ENCODE measurements at regions not wholly inside any gene's neighbourhood (a gene's known extent, or its start where the extent isn't known, plus 50 kb on each side); places are given as distances from the start of the nearest gene placed in this dataset.
A peak's percentile ranks its signal among the peaks of the same experiment; 100 is the strongest.
"Not testable (repeated sequence)": the region's sequence is repeated elsewhere in the genome, so short reads cannot be mapped to it uniquely, and the experiment has no call there.

DNA sequence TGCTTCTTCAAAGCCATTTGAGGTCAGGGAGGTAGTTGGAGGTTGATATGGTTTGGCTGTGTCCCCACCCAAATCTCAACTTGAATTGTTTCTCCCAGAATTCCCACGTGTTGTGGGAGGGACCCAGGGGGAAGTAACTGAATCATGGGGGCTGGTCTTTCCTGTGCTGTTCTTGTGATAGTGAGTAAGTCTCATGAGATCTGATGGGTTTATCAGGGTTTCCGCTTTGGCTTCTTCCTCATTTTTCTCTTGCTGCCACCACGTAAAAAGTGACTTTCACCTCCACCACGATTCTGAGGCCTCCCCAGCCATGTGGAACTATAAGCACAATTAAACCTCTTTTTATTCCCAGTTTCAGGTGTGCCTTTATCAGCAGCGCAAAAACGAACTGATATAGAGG, 62.5 kb upstream of the NFE2L3 start:
- not testable (repeated sequence) for H3K27ac ChIP-seq; ATAC-seq (replicated peaks in 6 of 8); H3K4me1 ChIP-seq (replicated peaks in 1 of 2); H3K4me3 ChIP-seq
- in situ Hi-C loops (cut with MboI; ENCODE audit: low pct_unique_long_range_greater_than_20kb in 2 of 9, low sequenced_read_pairs in 9 of 9, unreplicated experiment in 9 of 9) = loop anchor here in 6 of 9 experiments (25.0 kb wide), 3 partner anchors 98 to 548 kb away; no protein-coding TSS in a partner anchor
- WGBS, 10 experiments = 17 to 100% (median 77%) methylated on average over 1 to 5 of the region's 6 CpGs; no CpG with 5 or more reads in 3 of the 10 experiments

DNA sequence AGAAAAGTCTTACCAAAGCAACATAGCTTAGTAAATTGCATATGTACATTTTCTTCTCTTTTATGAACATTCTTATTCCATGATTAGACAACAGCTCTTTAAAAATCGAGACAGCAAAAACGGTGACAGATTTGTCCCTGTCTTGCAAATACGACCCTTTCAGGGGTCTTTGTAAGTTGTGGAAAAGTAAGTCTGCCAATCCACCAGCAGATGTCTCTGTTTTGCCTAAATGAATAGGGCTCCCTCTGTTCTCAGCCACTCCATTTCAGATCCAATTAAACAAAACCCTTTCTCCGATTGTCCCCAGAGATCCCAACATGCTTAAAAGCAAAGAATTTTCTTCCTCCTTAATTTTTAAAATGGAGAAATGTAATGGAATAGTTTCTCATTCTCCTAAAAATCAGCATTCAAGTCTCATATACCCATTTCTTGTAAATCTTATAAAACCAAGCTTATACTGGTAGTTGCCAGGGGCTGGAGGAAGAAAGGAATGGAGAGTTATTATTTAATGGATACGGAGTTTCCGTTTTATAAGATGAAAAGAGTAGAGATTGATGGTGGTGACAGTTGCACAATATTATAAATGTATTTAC, 61.0 kb upstream of the NFE2L3 start:
- in situ Hi-C loops (cut with MboI; ENCODE audit: low pct_unique_long_range_greater_than_20kb in 2 of 9, low sequenced_read_pairs in 9 of 9, unreplicated experiment in 9 of 9) = loop anchor here in 7 of 9 experiments (5.0 to 25.0 kb wide), 5 partner anchors 91 to 546 kb away; no protein-coding TSS in a partner anchor
- peak in 7 of 8 experiments; percentile 49 to 89 (median 71) for ATAC-seq (replicated peaks in 6 of 8)
- 2 to 60% (median 13%) methylated on average over 1 to 6 of the region's 6 CpGs for WGBS, 10 experiments
- H3K27ac ChIP-seq = no peak overlapping the region
- no peak overlapping the region for H3K4me3 ChIP-seq
- no peaks in the 10 kb centered on the region for H3K4me1 ChIP-seq (replicated peaks in 1 of 2)

DNA sequence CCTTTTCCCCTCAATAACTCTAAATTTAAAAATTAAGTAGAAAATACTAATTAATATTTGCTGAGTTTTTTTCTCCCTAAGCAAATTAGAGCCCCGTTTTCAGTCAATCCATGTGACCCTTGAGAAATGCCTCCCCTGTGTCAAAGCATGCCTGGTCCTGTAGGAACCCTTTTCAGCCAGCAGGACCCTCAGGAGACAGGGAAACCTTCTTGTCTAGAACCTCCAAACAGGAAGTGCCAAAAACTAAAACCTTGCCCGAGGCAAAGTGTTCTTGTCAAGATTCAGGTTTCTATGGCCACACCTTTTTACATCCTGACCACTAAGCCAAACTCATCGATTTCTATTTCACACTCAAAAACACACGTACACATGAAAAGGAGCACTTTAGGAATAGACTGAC, 60.1 kb upstream of the NFE2L3 start:
- 0 to 100% (median 57%) methylated on average over 1 to 4 of the region's 4 CpGs; no CpG with 5 or more reads in 1 of the 10 experiments for WGBS, 10 experiments
- peak in 1 of 8 experiments; percentile 47 for ATAC-seq (replicated peaks in 6 of 8)
- in situ Hi-C loops (cut with MboI; ENCODE audit: low pct_unique_long_range_greater_than_20kb in 2 of 9, low sequenced_read_pairs in 9 of 9, unreplicated experiment in 9 of 9) = loop anchor here in 7 of 9 experiments (5.0 to 25.0 kb wide), 5 partner anchors 90 to 545 kb away; no protein-coding TSS in a partner anchor
- no peaks in the 10 kb centered on the region for H3K4me1 ChIP-seq (replicated peaks in 1 of 2)
- H3K4me3 ChIP-seq = no peak overlapping the region
- H3K27ac ChIP-seq = no peak overlapping the region

DNA sequence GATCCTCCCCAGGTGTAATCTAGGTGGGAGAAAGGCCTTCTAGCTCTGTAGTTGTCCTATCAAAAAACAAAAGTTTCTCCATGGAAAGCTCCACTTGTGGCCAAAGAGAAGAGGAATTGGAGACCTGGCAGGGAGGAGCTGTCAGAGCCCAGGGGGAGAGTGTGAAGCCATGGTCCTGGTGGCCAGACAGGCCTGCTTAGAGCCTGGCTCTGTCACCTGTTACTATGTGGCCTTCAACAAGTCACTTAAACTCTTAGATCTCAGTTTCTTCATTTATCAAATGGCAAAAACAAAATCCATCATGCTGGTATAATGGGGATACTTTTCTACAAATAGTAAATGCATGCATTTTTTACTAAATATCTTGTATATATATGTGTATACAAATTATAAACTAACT, 59.0 kb upstream of the NFE2L3 start:
- H3K4me3 ChIP-seq = no peak overlapping the region
- ATAC-seq (replicated peaks in 6 of 8) = no peak
- in situ Hi-C loops (cut with MboI; ENCODE audit: low pct_unique_long_range_greater_than_20kb in 2 of 9, low sequenced_read_pairs in 9 of 9, unreplicated experiment in 9 of 9) = loop anchor here in 7 of 9 experiments (5.0 to 25.0 kb wide), 5 partner anchors 89 to 544 kb away; no protein-coding TSS in a partner anchor

DNA sequence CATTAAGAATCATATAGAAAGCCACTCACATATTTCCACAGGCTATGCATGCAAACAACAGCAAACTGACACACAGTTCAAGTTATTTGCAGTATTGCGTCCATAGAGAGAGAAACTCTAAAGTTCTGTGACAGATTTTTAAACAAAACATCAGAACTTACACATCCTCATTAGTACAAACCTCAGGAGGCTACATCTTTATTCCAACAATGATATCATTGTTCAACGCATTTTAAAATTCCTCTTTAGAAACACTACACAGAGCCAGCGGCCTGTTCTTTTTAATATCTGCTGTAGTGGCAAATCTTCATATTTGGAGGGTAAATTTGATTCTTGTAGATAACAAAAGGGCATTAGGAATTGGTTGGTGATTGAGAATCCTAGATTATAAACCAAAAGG, 55.9 kb upstream of the NFE2L3 start:
- WGBS, 10 experiments = 58 to 100% (median 86%) methylated on average over 1 to 3 of the region's 3 CpGs; no CpG with 5 or more reads in 1 of the 10 experiments
- no peak overlapping the region for H3K4me3 ChIP-seq
- H3K4me1 ChIP-seq (replicated peaks in 1 of 2) = no peaks in the 10 kb centered on the region
- ATAC-seq (replicated peaks in 6 of 8) = no peak
- in situ Hi-C loops (cut with MboI; ENCODE audit: low pct_unique_long_range_greater_than_20kb in 2 of 9, low sequenced_read_pairs in 9 of 9, unreplicated experiment in 9 of 9) = loop anchor here in 7 of 9 experiments (10.0 to 25.0 kb wide), 4 partner anchors 91 to 541 kb away; no protein-coding TSS in a partner anchor
- no peak overlapping the region for H3K27ac ChIP-seq

More for the DNA sequence above, 59.0 kb upstream of the NFE2L3 start:
- Histone ChIP-seq H3K27ac (no peak overlapping the region), H3K4me1 (replicated peaks in 1 of 2) (no peaks in the 10 kb centered on the region)

DNA sequence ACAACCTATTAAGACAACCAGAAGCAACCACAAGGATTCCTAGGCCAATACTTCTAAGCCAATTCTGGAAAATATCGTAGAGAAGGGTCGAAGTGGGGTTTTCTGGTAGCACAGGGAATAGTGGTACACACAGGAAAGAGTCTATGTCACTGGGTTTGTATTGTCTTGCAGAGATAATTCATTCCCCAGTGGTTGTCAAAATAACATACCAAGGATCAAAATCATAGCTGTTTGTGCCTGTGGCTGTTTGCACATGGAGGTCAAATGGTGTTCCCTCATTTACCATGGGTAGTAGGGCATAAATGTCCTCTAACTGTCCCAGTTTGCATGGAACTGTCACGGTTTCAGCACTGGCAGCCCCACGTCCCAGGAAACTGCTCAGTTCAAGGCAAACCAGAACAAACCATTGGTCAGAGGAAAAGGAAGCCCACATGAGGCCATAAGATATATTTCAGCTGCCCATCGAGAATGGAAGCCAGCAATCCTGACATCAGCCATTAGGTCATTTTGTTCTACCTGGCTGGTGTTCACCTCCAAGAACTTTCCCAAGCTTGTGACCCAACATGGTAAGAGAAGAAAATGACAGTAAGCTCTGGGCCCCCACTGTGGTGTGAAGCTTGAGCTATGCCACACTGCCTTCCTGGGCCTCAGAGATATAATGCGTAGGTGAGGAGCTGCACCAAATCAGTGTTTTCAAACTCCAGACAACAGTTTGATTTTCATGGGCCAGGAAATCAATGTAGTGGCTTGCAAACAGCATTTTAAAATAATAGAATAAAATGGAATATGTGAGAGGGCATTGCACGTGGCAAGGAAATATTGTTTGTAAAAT, 53.9 kb upstream of the NFE2L3 start:
- Histone ChIP-seq H3K4me3 (no peak overlapping the region), H3K4me1 (replicated peaks in 1 of 2) (peaks cover 7 to 10% of the 10 kb centered on the region in 2 donors), H3K27ac (no peak overlapping the region)
- 51 to 100% (median 61%) methylated on average over 1 to 7 of the region's 7 CpGs; no CpG with 5 or more reads in 1 of the 10 experiments for WGBS, 10 experiments
- ATAC-seq (replicated peaks in 6 of 8) = no peak
- in situ Hi-C loops (cut with MboI; ENCODE audit: low pct_unique_long_range_greater_than_20kb in 2 of 9, low sequenced_read_pairs in 9 of 9, unreplicated experiment in 9 of 9) = loop anchor here in 7 of 9 experiments (10.0 to 25.0 kb wide), 4 partner anchors 89 to 539 kb away; no protein-coding TSS in a partner anchor

DNA sequence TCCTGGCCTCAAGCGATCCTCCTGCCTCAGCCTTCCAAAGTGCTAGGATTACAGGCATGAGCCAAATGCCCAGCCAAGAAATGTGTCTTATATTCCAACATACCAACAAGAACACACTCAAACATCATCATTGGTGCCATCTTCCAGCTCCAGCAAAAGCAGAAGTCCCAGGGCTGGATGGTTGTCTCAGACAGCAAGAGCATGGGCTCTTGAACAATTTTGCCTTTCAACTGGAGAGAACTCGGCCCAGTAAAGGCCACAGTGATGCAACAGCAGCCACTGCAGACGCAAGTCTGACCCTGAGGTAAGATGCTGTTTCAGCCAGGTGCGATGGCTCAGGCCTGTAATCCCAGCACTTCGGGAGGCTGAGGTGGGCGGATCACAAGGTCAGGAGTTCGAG, 52.8 kb upstream of the NFE2L3 start:
- no peak overlapping the region for H3K4me3 ChIP-seq
- in situ Hi-C loops (cut with MboI; ENCODE audit: low pct_unique_long_range_greater_than_20kb in 2 of 9, low sequenced_read_pairs in 9 of 9, unreplicated experiment in 9 of 9) = loop anchor here in 7 of 9 experiments (10.0 to 25.0 kb wide), 4 partner anchors 88 to 538 kb away; no protein-coding TSS in a partner anchor
- no peak overlapping the region for H3K27ac ChIP-seq
- no peak for ATAC-seq (replicated peaks in 6 of 8)
- WGBS, 10 experiments = 36 to 100% (median 93%) methylated on average over 1 to 7 of the region's 7 CpGs; no CpG with 5 or more reads in 5 of the 10 experiments
- H3K4me1 ChIP-seq (replicated peaks in 1 of 2) = peaks cover 7 to 10% of the 10 kb centered on the region in 2 donors

DNA sequence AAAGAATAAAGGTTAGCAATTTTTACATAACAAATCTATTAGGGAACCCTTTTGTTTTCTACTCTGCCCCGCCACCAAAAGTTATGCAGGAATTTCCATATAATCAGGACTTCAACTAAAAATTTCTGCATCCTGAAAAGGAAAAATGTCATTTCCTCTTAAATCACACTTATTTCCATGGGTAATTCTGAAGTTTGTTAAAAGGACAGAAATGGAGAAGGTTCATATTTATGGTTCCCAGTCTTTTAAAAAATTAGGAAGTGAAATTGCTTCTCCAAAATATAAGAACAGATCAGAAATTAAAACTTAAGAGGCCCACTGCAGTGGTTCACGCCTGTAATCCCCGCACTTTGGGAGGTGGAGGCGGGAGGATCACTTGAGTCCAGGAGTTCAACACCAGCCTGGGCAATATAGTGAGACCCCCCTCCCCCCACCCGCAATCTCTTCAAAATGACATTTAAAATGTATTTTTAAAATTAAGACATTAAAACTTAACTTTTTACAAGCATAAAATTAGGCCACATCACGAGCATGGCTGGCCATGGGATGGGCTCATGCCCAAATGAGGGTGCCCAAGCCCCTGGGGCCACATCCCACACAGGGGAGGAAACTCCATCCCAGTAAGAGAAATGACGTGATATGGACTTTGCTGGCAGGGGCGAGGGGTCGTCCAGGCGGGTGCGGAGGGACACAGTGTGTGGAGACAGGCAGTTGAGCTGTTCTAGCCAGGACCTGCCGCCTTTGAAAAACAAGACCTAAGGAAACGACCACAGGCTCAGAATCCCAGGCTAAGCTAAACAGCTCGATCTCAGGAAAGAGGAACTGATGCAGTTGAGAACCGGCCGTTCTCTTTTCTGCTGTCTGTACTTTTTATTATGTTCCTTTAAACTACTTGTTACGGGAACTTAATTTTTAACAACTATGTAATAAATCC, 51.3 kb upstream of the NFE2L3 start:
- peaks cover 7 to 10% of the 10 kb centered on the region in 2 donors for H3K4me1 ChIP-seq (replicated peaks in 1 of 2)
- in situ Hi-C loops (cut with MboI; ENCODE audit: low pct_unique_long_range_greater_than_20kb in 2 of 9, low sequenced_read_pairs in 9 of 9, unreplicated experiment in 9 of 9) = no loop called here
- no peak overlapping the region for H3K4me3 ChIP-seq
- no peak overlapping the region for H3K27ac ChIP-seq
- no peak for ATAC-seq (replicated peaks in 6 of 8)
- 57 to 100% (median 93%) methylated on average over 1 to 11 of the region's 17 CpGs; no CpG with 5 or more reads in 1 of the 10 experiments for WGBS, 10 experiments

DNA sequence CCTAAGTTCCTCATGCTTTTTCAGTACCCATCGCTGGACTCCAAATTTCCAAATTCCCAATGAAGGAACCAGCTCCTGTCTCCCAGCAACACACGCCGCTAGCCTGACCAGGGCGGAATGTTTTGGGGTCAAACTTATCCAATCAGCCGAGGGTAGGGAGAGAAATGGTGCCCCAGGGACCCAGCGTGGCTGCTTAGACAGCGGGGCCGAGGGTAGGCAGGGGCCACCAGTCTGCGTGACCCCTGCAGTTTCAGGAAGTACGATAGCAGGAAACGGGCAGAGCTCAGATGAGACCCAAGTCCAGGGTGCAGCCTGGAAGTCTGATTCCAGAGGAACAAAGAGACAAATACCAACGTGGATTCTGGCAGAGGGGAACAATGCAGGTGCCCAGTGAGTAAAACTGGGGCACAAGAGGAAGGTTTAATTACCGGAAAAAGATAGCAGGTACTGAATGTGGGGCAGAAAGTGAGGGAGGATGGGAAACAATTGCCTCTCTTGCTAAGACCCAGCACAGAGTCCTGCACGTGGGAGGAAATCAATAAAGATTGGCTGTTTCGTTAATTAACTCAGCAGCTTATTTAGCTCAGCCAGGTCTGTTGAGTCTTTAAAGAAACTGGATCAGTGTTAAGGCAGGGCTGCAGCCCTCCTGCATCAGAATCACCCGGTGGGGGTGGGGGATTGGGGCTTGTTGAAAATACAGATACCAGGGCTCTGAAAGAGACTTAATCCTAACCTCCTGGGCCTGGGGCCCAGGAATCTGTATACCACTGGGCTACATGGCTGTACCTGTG, 50.4 kb upstream of the NFE2L3 start:
- in situ Hi-C loops (cut with MboI; ENCODE audit: low pct_unique_long_range_greater_than_20kb in 2 of 9, low sequenced_read_pairs in 9 of 9, unreplicated experiment in 9 of 9) = no loop called here
- Histone ChIP-seq H3K27ac (no peak overlapping the region), H3K4me3 (no peak overlapping the region), H3K4me1 (replicated peaks in 1 of 2) (peaks cover 7 to 10% of the 10 kb centered on the region in 2 donors)
- 10 to 80% (median 60%) methylated on average over 1 to 15 of the region's 16 CpGs; no CpG with 5 or more reads in 3 of the 10 experiments for WGBS, 10 experiments
- ATAC-seq (replicated peaks in 6 of 8) = peak in 3 of 8 experiments; percentile 16 to 37 (median 32)

DNA sequence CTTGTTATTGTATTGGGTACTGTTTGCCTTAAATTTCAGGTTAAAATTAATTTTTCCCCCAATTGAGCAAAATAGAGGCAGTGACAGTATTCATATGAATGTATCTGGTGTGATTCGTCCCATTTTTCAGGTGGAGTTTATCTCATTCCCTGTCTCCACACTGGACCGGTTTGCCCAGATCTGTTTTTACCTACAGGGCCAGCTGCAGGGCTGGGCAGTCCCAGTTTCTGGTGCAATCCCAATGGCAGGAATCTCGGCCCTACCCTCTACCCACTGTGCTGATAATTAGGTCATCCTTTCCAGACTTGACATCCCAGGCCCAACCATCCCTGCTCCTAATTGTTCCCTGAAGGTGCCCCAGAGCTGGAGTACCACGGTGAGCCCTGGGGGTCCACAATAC, 49.8 kb upstream of the NFE2L3 start:
- peaks cover 7 to 10% of the 10 kb centered on the region in 2 donors for H3K4me1 ChIP-seq (replicated peaks in 1 of 2)
- in situ Hi-C loops (cut with MboI; ENCODE audit: low pct_unique_long_range_greater_than_20kb in 2 of 9, low sequenced_read_pairs in 9 of 9, unreplicated experiment in 9 of 9) = no loop called here
- no peak overlapping the region for H3K27ac ChIP-seq
- H3K4me3 ChIP-seq = no peak overlapping the region
- 52 to 100% (median 67%) methylated on average over 1 to 3 of the region's 4 CpGs; no CpG with 5 or more reads in 6 of the 10 experiments for WGBS, 10 experiments
- ATAC-seq (replicated peaks in 6 of 8) = no peak
